ENCODE measurements at regions not wholly inside any gene's neighbourhood (a gene's known extent, or its start where the extent isn't known, plus 50 kb on each side); places are given as distances from the start of the nearest gene placed in this dataset.

DNA sequence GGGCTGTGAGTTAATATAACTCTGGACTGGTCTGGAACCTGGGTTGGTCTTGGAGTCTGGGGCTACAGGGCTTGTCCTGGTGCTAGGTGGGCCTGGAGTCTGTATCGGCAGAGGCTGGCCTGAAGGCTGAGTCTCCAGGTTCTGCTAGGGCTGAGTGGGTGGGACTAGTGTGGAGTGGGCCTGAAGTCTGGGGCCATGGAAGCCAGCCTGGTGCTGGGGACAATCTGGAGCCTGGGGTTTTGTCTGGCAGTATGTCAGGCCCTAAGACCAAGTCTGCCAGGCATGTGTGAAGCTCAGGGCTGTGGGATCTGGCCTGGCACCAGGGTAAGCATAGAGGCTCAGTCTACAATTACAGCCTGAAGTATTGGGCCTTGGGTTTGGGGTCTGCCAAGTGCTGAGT, 742.6 kb upstream of the GRIA3 start:
- Mint-ChIP-seq H3K9me3 (peaks cover 2% of the 10 kb centered on the region), H3K27ac (no peak overlapping the region), H3K27me3 (no peaks in the 10 kb centered on the region), H3K4me1 (ENCODE audit: low read depth) (no peaks in the 10 kb centered on the region), H3K4me3 (no peak overlapping the region), H3K36me3 (ENCODE audit: low read depth) (no peaks in the 10 kb centered on the region)
- TF ChIP-seq, protein P1, sequence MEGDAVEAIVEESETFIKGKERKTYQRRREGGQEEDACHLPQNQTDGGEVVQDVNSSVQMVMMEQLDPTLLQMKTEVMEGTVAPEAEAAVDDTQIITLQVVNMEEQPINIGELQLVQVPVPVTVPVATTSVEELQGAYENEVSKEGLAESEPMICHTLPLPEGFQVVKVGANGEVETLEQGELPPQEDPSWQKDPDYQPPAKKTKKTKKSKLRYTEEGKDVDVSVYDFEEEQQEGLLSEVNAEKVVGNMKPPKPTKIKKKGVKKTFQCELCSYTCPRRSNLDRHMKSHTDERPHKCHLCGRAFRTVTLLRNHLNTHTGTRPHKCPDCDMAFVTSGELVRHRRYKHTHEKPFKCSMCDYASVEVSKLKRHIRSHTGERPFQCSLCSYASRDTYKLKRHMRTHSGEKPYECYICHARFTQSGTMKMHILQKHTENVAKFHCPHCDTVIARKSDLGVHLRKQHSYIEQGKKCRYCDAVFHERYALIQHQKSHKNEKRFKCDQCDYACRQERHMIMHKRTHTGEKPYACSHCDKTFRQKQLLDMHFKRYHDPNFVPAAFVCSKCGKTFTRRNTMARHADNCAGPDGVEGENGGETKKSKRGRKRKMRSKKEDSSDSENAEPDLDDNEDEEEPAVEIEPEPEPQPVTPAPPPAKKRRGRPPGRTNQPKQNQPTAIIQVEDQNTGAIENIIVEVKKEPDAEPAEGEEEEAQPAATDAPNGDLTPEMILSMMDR (IDR thresholded peaks at IDR 0.05): no peak
- CTCF ChIA-PET: no interaction called here
- Histone ChIP-seq H3K27ac (ENCODE audit: low read depth in 1 of 2, low read length in 2 of 2) (no peak overlapping the region), H3K4me3 (ENCODE audit: low read length) (no peak overlapping the region), H3K36me3 (ENCODE audit: insufficient read depth, low read length) (no peaks in the 10 kb centered on the region), H3K27me3 (ENCODE audit: control insufficient read depth in 1 of 2, insufficient read depth in 2 of 2, low read length in 2 of 2) (no peaks in the 10 kb centered on the region), H3K4me1 (ENCODE audit: insufficient read depth, low read length) (no peaks in the 10 kb centered on the region), H3K9me3 (ENCODE audit: control insufficient read depth in 1 of 2, insufficient read depth in 1 of 2, low read length in 2 of 2) (peaks cover 0 to 25% of the 10 kb centered on the region in 2 experiments)
- ATAC-seq (ENCODE audit: poor library complexity) (no peak), DNase-seq (no peak)
- POLR2A ChIA-PET: no interaction called here
- intact Hi-C loops (cut with DNase I, micrococcal nuclease): no loop called here

DNA sequence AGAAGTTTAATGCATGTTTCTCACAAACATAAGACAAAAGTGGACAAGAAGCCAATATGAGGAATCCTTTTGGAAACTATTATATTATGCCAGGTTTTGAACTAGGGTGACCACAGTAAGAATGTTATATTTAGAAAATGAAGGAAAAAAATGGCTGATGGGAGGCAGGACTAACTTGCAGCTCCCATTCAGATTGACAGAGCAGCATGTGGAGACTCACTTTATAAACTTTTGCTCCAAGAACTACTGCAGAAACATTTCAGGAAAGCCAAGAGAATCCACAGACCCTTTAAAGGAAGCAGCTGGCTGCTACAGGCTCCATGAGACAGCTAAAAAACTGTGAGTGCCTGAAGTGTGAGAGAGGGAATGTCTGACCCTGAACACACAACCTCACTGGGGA, 738.6 kb upstream of the GRIA3 start:
- Histone ChIP-seq H3K27me3 (ENCODE audit: control insufficient read depth in 1 of 2, insufficient read depth in 2 of 2, low read length in 2 of 2) (no peaks in the 10 kb centered on the region), H3K4me3 (ENCODE audit: low read length) (no peak overlapping the region), H3K9me3 (ENCODE audit: control insufficient read depth in 1 of 2, insufficient read depth in 1 of 2, low read length in 2 of 2) (peaks cover 0 to 13% of the 10 kb centered on the region in 2 experiments), H3K36me3 (ENCODE audit: insufficient read depth, low read length) (no peaks in the 10 kb centered on the region), H3K27ac (ENCODE audit: low read depth in 1 of 2, low read length in 2 of 2) (no peak overlapping the region), H3K4me1 (ENCODE audit: insufficient read depth, low read length) (no peaks in the 10 kb centered on the region)
- Mint-ChIP-seq H3K27me3 (no peaks in the 10 kb centered on the region), H3K4me1 (ENCODE audit: low read depth) (no peaks in the 10 kb centered on the region), H3K36me3 (ENCODE audit: low read depth) (no peaks in the 10 kb centered on the region), H3K27ac (no peak overlapping the region), H3K9me3 (peaks cover 2% of the 10 kb centered on the region), H3K4me3 (no peak overlapping the region)
- DNase-seq: no peak
- TF ChIP-seq, protein P1 (IDR thresholded peaks at IDR 0.05): no peak
- CTCF ChIA-PET: no interaction called here
- POLR2A ChIA-PET: no interaction called here
- intact Hi-C loops (cut with DNase I, micrococcal nuclease): no loop called here
- no peak for ATAC-seq (ENCODE audit: poor library complexity)

DNA sequence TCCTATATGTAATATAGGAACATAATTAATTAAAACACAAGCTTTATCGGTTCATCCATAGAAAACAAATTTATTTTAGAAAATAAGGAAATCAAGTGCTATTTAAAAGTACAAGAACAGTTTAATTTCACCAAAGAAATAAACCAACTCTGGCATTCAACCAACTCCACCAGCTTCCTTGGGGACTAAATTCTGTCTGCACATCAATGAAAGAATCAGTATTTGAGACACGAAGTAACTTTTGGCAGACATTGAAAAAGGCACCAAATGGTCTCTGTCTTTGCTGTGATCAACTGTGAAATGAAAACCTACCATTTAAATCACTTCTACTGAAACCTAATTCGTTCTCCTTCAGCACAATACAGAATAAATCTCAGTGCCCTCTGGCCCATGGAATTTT, 719.7 kb upstream of the GRIA3 start:
- intact Hi-C loops (cut with DNase I, micrococcal nuclease): no loop called here
- ChIA-PET POLR2A (no interaction called here), CTCF (no interaction called here)
- H3K36me3 Mint-ChIP-seq (ENCODE audit: low read depth): no peaks in the 10 kb centered on the region
- Histone ChIP-seq H3K27me3 (ENCODE audit: control insufficient read depth in 1 of 2, insufficient read depth in 2 of 2, low read length in 2 of 2) (no peaks in the 10 kb centered on the region), H3K4me1 (ENCODE audit: insufficient read depth, low read length) (no peaks in the 10 kb centered on the region), H3K36me3 (ENCODE audit: insufficient read depth, low read length) (no peaks in the 10 kb centered on the region), H3K9me3 (ENCODE audit: control insufficient read depth in 1 of 2, insufficient read depth in 1 of 2, low read length in 2 of 2) (no peaks in the 10 kb centered on the region), H3K27ac (ENCODE audit: low read depth in 1 of 2, low read length in 2 of 2) (no peak overlapping the region), H3K4me3 (ENCODE audit: low read length) (no peak overlapping the region)
- H3K27ac Mint-ChIP-seq: no peak overlapping the region
- ATAC-seq (ENCODE audit: poor library complexity) (no peak), DNase-seq (no peak)
- no peaks in the 10 kb centered on the region for H3K4me1 Mint-ChIP-seq (ENCODE audit: low read depth)
- no peaks in the 10 kb centered on the region for H3K27me3 Mint-ChIP-seq
- TF ChIP-seq, protein P1 (IDR thresholded peaks at IDR 0.05): no peak
- H3K4me3 Mint-ChIP-seq: no peak overlapping the region
- no peaks in the 10 kb centered on the region for H3K9me3 Mint-ChIP-seq
